ENCODE measurements at regions not wholly inside any gene's neighbourhood (a gene's known extent, or its start where the extent isn't known, plus 50 kb on each side); places are given as distances from the start of the nearest gene placed in this dataset.

DNA sequence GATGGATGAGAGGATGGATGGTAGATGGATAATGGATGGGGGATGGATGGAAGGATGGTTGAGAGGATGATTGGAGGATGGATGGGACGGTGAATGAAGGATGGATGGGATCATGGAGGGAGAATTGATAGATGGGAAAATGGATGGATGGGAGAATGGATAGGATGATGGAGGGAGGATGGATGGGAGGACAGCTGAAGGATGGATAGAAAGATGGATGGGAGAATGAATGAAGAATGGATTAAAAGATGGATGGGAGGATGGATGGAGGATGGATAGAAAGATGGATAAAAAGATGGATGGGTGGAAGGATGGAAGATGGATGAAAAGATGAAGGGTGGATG, 218.3 kb upstream of the IER5L start:
- ChIA-PET POLR2A (no interaction called here), CTCF (no interaction called here)
- no peak for TF ChIP-seq POLR2A (IDR thresholded peaks at IDR 0.05; ENCODE audit: low read depth, low read length)
- no peak for TF ChIP-seq EZH2 (IDR thresholded peaks at IDR 0.05; ENCODE audit: borderline replicate concordance, low read depth, low read length, severe bottlenecking)
- TF ChIP-seq FOS (IDR thresholded peaks at IDR 0.05; ENCODE audit: borderline replicate concordance, insufficient read depth, low read length), result no peak
- DNase-seq (ENCODE audit: low read depth, low spot score), result no peak
- Histone ChIP-seq H3K27ac (ENCODE audit: insufficient read depth, low read depth, low read length) (no peak overlapping the region), H3K9ac (replicated peaks; ENCODE audit: extremely low read depth, insufficient read depth, low read length) (no peak overlapping the region), H3K9me3 (replicated peaks; ENCODE audit: control insufficient read depth, insufficient read depth, low read length) (no peaks in the 10 kb centered on the region), H4K20me1 (replicated peaks; ENCODE audit: control insufficient read depth, extremely low read depth, insufficient read depth, low read length) (no peaks in the 10 kb centered on the region), H3K4me2 (ENCODE audit: insufficient read depth, low read length) (no peak overlapping the region), H3K36me3 (ENCODE audit: control insufficient read depth in 2 of 2, extremely low read depth in 1 of 2, insufficient read depth in 2 of 2, low read length in 2 of 2) (no peaks in the 10 kb centered on the region), H3K9me1 (replicated peaks; ENCODE audit: control insufficient read depth, extremely low read depth, insufficient read depth, low read length) (no peaks in the 10 kb centered on the region), H3K4me3 (replicated peaks in 1 of 3; ENCODE audit: insufficient read depth in 1 of 3, low read depth in 1 of 3, low read length in 3 of 3) (no peak overlapping the region), H3K27me3 (ENCODE audit: control insufficient read depth in 2 of 2, insufficient read depth in 2 of 2, low read length in 2 of 2) (no peaks in the 10 kb centered on the region), H3K4me1 (ENCODE audit: control insufficient read depth, extremely low read depth, insufficient read depth, low read length) (no peaks in the 10 kb centered on the region), H3K79me2 (ENCODE audit: control insufficient read depth, insufficient read depth, low read length) (no peaks in the 10 kb centered on the region), H2AFZ (ENCODE audit: low read depth, low read length) (no peak overlapping the region)
- dilution Hi-C loops (cut with MboI; ENCODE audit: extremely low pct_ligation_motif_present, low sequenced_read_pairs) (no loop called here), intact Hi-C loops (cut with micrococcal nuclease) (no loop called here)
- no peak for FAIRE-seq
- BruUV-seq (replicated peaks), result no TSS peak

- Histone ChIP-seq H3K9ac (replicated peaks; ENCODE audit: extremely low read depth, insufficient read depth, low read length) (no peak overlapping the region), H3K27ac (ENCODE audit: insufficient read depth, low read depth, low read length) (no peak overlapping the region), H3K4me2 (ENCODE audit: insufficient read depth, low read length) (no peak overlapping the region), H3K27me3 (ENCODE audit: control insufficient read depth in 2 of 2, insufficient read depth in 2 of 2, low read length in 2 of 2) (peaks cover 0 to 2% of the 10 kb centered on the region in 2 experiments), H3K4me1 (ENCODE audit: control insufficient read depth, extremely low read depth, insufficient read depth, low read length) (no peaks in the 10 kb centered on the region), H3K9me3 (replicated peaks; ENCODE audit: control insufficient read depth, insufficient read depth, low read length) (no peaks in the 10 kb centered on the region), H3K36me3 (ENCODE audit: control insufficient read depth in 2 of 2, extremely low read depth in 1 of 2, insufficient read depth in 2 of 2, low read length in 2 of 2) (no peaks in the 10 kb centered on the region), H3K9me1 (replicated peaks; ENCODE audit: control insufficient read depth, extremely low read depth, insufficient read depth, low read length) (no peaks in the 10 kb centered on the region), H2AFZ (ENCODE audit: low read depth, low read length) (no peak overlapping the region), H4K20me1 (replicated peaks; ENCODE audit: control insufficient read depth, extremely low read depth, insufficient read depth, low read length) (no peaks in the 10 kb centered on the region), H3K79me2 (ENCODE audit: control insufficient read depth, insufficient read depth, low read length) (no peaks in the 10 kb centered on the region), H3K4me3 (replicated peaks in 1 of 3; ENCODE audit: insufficient read depth in 1 of 3, low read depth in 1 of 3, low read length in 3 of 3) (no peak overlapping the region)
- POLR2A ChIA-PET, result no interaction called here
- CTCF ChIA-PET, result no interaction called here
- intact Hi-C loops (cut with micrococcal nuclease), result no loop called here
- TF ChIP-seq FOS (IDR thresholded peaks at IDR 0.05; ENCODE audit: borderline replicate concordance, insufficient read depth, low read length) (no peak), EZH2 (IDR thresholded peaks at IDR 0.05; ENCODE audit: borderline replicate concordance, low read depth, low read length, severe bottlenecking) (no peak), MYC (IDR thresholded peaks at IDR 0.05; ENCODE audit: low read depth, low read length) (no peak), JUN (IDR thresholded peaks at IDR 0.05; ENCODE audit: borderline replicate concordance, insufficient read depth, insufficient read length, low read depth) (no peak), MAX (IDR thresholded peaks at IDR 0.05; ENCODE audit: insufficient read depth, insufficient read length) (no peak), POLR2A (IDR thresholded peaks at IDR 0.05; ENCODE audit: low read depth, low read length) (no peak), GATA2 (IDR thresholded peaks at IDR 0.05; ENCODE audit: insufficient read depth, insufficient read length, low read depth, low read length) (no peak), POLR2AphosphoS5 (IDR thresholded peaks at IDR 0.05; ENCODE audit: insufficient read depth, low read depth, low read length) (no peak)
- TF ChIP-seq, protein P1, sequence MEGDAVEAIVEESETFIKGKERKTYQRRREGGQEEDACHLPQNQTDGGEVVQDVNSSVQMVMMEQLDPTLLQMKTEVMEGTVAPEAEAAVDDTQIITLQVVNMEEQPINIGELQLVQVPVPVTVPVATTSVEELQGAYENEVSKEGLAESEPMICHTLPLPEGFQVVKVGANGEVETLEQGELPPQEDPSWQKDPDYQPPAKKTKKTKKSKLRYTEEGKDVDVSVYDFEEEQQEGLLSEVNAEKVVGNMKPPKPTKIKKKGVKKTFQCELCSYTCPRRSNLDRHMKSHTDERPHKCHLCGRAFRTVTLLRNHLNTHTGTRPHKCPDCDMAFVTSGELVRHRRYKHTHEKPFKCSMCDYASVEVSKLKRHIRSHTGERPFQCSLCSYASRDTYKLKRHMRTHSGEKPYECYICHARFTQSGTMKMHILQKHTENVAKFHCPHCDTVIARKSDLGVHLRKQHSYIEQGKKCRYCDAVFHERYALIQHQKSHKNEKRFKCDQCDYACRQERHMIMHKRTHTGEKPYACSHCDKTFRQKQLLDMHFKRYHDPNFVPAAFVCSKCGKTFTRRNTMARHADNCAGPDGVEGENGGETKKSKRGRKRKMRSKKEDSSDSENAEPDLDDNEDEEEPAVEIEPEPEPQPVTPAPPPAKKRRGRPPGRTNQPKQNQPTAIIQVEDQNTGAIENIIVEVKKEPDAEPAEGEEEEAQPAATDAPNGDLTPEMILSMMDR (IDR thresholded peaks at IDR 0.05; ENCODE audit: extremely low read depth in 1 of 2, insufficient read depth in 1 of 2, low read depth in 1 of 2, low read length in 2 of 2), result no peak
- BruUV-seq (replicated peaks), result no TSS peak
- FAIRE-seq (no peak), DNase-seq (ENCODE audit: low read depth, low spot score) (no peak)
- dilution Hi-C loops (cut with MboI; ENCODE audit: extremely low pct_ligation_motif_present, low sequenced_read_pairs), result no loop called here
Measured at GRCh38 chr9:129395633-129396364, 217.7 kb upstream of the IER5L start.

Data from endothelial cell of umbilical vein (primary cell).